H1 (cell line): ENCODE measurements at regions not wholly inside any gene's neighbourhood (a gene's known extent, or its start where the extent isn't known, plus 50 kb on each side); places are given as distances from the start of the nearest gene placed in this dataset.
"Not testable (repeated sequence)": the region's sequence is repeated elsewhere in the genome, so short reads cannot be mapped to it uniquely, and the experiment has no call there.

Experiments
- ASH2L ChIP-seq: fragments of 200-600, 300-600 bp; sonication (generic); IDR thresholded peaks from one replicate; pipeline ENCODE4 v1.7.1; 2017; ENCODE audit warnings: low read length
- ATF2 ChIP-seq: IDR thresholded peaks from 2 replicates; pipeline ENCODE4 v1.6.1; 2012; ENCODE audit warnings: low read length, inconsistent platforms
- CBX5 ChIP-seq: fragments of 300-800, 300-1000 bp; sonication (generic); IDR thresholded peaks from 2 replicates; pipeline ENCODE4 v1.7.1; 2016; ENCODE audit warnings: antibody characterized with exemption, low read length, low read depth
- CEBPB ChIP-seq: IDR thresholded peaks from 2 replicates; pipeline ENCODE4 v1.6.1; 2012; ENCODE audit warnings: low read depth, low read length
- CTCF ChIP-seq, 3 experiments: IDR thresholded peaks; 1 replicate in 2 of 3; 2 replicates in 1 of 3; pipeline versions ENCODE4 v1.5.1 to v1.6.1; 2011; ENCODE audit warnings: low read length in 3 of 3, mild to moderate bottlenecking in 3 of 3, inconsistent platforms in 2 of 3, low read depth in 1 of 3, moderate library complexity in 1 of 3; ENCODE audit not compliant: insufficient read depth in 1 of 3; ENCODE audit errors: control extremely low read depth in 1 of 3
- EP300 ChIP-seq, 2 experiments: IDR thresholded peaks; 1 replicate in 1 of 2; 2 replicates in 1 of 2; pipeline ENCODE4 v1.6.1; 2011 to 2012; ENCODE audit warnings: low read depth in 2 of 2, low read length in 2 of 2, mild to moderate bottlenecking in 2 of 2, borderline replicate concordance in 1 of 2, inconsistent platforms in 1 of 2, moderate library complexity in 1 of 2
- EZH2 ChIP-seq: fragments of 200-600 bp; sonication (generic); IDR thresholded peaks from 2 replicates; pipeline ENCODE4 v1.7.1; 2012; ENCODE audit warnings: low read depth, mild to moderate bottlenecking, moderate library complexity, low read length, inconsistent platforms; ENCODE audit not compliant: severe bottlenecking
- JUN ChIP-seq: IDR thresholded peaks from 2 replicates; pipeline ENCODE4 v1.6.1; 2011; ENCODE audit warnings: low read depth, mild to moderate bottlenecking, improper control_type of control experiment, low read length
- KDM1A ChIP-seq: fragments of 200-600, 300-600 bp; sonication (generic); IDR thresholded peaks from 2 replicates; pipeline ENCODE4 v1.7.1; 2016; ENCODE audit warnings: mild to moderate bottlenecking, low read length, borderline replicate concordance
- POLR2A ChIP-seq, 2 experiments: IDR thresholded peaks; 1 replicate in 1 of 2; 2 replicates in 1 of 2; pipeline ENCODE4 v1.6.1; 2011; ENCODE audit warnings: low read depth in 2 of 2, low read length in 2 of 2, mild to moderate bottlenecking in 2 of 2; ENCODE audit errors: control extremely low read depth in 1 of 2
- POLR2AphosphoS5 ChIP-seq: IDR thresholded peaks from 2 replicates; pipeline ENCODE4 v1.6.1; 2011; ENCODE audit warnings: low read depth, low read length
- RFX5 ChIP-seq: IDR thresholded peaks from 2 replicates; pipeline ENCODE4 v1.6.1; 2011; ENCODE audit warnings: low read depth, low read length, improper control_type of control experiment, borderline replicate concordance
- RNF2 ChIP-seq: fragments of 200-900, 300-1000 bp; sonication (generic); IDR thresholded peaks from 2 replicates; pipeline ENCODE4 v1.7.1; 2016; ENCODE audit warnings: borderline replicate concordance, low read depth, mild to moderate bottlenecking, antibody characterized with exemption, low read length; ENCODE audit not compliant: poor library complexity, severe bottlenecking; ENCODE audit errors: missing control alignments
- TCF12 ChIP-seq: IDR thresholded peaks from 2 replicates; pipeline ENCODE4 v1.6.1; 2011; ENCODE audit warnings: low read depth, mild to moderate bottlenecking, low read length

DNA sequence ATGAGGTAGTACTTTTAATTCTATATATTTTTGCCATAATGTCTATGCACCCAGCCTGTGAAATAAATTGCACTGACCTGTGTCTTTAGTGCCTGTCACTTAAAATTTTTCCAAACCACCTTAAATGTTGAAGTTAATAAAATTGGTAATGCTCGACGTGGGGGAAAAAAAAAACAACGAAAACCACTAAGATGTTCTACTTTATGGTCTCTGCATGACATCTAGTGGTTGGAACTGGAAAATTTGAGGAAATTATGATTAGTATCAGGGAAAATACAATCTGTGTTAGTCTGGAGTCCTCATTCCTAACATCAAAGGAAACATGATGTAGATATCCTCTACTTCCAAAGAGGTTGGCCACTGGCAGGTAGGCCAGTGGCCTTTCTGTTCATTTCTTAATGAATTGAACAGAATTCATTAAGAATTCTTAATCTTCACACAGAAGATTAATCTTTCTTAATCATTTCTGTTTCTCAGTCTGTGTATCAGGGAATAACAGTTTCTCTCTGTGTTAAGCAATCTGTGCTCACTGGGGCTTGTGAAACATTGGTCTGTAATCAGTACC lies 268.8 kb upstream of the POTED start:
- not testable (repeated sequence) for TF ChIP-seq CBX5; CTCF (IDR thresholded peaks at IDR 0.05; ENCODE audit: control extremely low read depth in 1 of 3, insufficient read depth in 1 of 3, low read depth in 1 of 3, low read length in 3 of 3); CEBPB; POLR2AphosphoS5; EP300 (IDR thresholded peaks at IDR 0.05; ENCODE audit: borderline replicate concordance in 1 of 2, low read depth in 2 of 2, low read length in 2 of 2); POLR2A (IDR thresholded peaks at IDR 0.05; ENCODE audit: control extremely low read depth in 1 of 2, low read depth in 2 of 2, low read length in 2 of 2); ASH2L; JUN; KDM1A; EZH2; RNF2; TCF12; ATF2; RFX5
